RWPE2 (cell line): ENCODE measurements at regions not wholly inside any gene's neighbourhood (a gene's known extent, or its start where the extent isn't known, plus 50 kb on each side); places are given as distances from the start of the nearest gene placed in this dataset.

Experiments used
- ATAC-seq: fragments of 200-7000 bp; cut with Tn5 transposase; 3 replicates; pipeline ENCODE4 v1.9.1; 2021; ENCODE audit warnings: low read depth
- DNase-seq: peaks from one replicate; pipeline ENCODE4 v3.0.0-alpha.2; 2020; ENCODE audit warnings: low spot score
- H3K27ac ChIP-seq: fragments of 450-650 bp; 2 replicates; pipeline ENCODE4 v1.5.1; 2017; ENCODE audit warnings: mild to moderate bottlenecking; ENCODE audit not compliant: poor library complexity, severe bottlenecking
- H3K27me3 ChIP-seq: fragments of 250-450 bp; sonication (Bioruptor Pico); 2 replicates; pipeline ENCODE4 v1.5.1; 2021; ENCODE audit warnings: mild to moderate bottlenecking, moderate library complexity; ENCODE audit not compliant: insufficient read depth, poor library complexity, severe bottlenecking
- H3K36me3 ChIP-seq: fragments of 250-450 bp; sonication (Bioruptor Pico); 2 replicates; pipeline ENCODE4 v1.5.1; 2020; ENCODE audit warnings: low read depth, mild to moderate bottlenecking, moderate library complexity
- H3K4me1 ChIP-seq: fragments of 250-450 bp; sonication (Bioruptor Pico); 2 replicates; pipeline ENCODE4 v1.5.1; 2021; ENCODE audit warnings: mild to moderate bottlenecking, moderate library complexity; ENCODE audit not compliant: insufficient read depth, poor library complexity, severe bottlenecking
- H3K4me3 ChIP-seq: fragments of 250-450 bp; sonication (Bioruptor Pico); 2 replicates; pipeline ENCODE4 v1.5.1; 2021; ENCODE audit warnings: mild to moderate bottlenecking, moderate library complexity; ENCODE audit not compliant: severe bottlenecking
- H3K9me3 ChIP-seq: fragments of 250-450 bp; sonication (Bioruptor Pico); 2 replicates; pipeline ENCODE4 v1.5.1; 2021; ENCODE audit warnings: mild to moderate bottlenecking, moderate library complexity; ENCODE audit not compliant: severe bottlenecking
- TF ChIP-seq, protein P1 (sequence below): fragments of 450-650 bp; IDR thresholded peaks from one replicate; pipeline ENCODE4 v1.5.1; 2017; ENCODE audit warnings: mild to moderate bottlenecking, moderate library complexity; ENCODE audit not compliant: poor library complexity, severe bottlenecking

DNA sequence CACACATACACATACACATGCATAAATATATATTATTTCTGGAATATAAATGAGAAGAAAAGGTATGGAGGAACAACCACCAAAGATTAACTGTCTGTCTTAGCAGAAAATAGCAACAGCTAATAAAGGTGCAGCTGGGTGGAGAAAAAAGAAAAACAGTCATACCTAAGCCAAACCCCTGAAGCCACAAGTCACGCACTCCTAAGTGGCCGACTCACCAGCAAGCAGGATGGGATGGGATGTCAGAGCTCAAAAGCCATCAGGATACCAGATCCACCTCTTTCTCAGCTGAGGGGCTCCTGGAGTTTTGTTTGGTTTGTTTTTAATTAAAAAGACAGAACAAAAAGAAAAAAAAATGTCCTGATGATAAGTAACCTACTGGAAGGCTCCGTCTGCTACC, 64.7 kb upstream of the HIVEP3 start:
- H3K36me3 ChIP-seq: no peaks in the 10 kb centered on the region
- H3K9me3 ChIP-seq: no peaks in the 10 kb centered on the region
- H3K4me3 ChIP-seq: no peak overlapping the region
- DNase-seq: no peak
- no peaks in the 10 kb centered on the region for H3K27me3 ChIP-seq
- TF ChIP-seq, protein P1, sequence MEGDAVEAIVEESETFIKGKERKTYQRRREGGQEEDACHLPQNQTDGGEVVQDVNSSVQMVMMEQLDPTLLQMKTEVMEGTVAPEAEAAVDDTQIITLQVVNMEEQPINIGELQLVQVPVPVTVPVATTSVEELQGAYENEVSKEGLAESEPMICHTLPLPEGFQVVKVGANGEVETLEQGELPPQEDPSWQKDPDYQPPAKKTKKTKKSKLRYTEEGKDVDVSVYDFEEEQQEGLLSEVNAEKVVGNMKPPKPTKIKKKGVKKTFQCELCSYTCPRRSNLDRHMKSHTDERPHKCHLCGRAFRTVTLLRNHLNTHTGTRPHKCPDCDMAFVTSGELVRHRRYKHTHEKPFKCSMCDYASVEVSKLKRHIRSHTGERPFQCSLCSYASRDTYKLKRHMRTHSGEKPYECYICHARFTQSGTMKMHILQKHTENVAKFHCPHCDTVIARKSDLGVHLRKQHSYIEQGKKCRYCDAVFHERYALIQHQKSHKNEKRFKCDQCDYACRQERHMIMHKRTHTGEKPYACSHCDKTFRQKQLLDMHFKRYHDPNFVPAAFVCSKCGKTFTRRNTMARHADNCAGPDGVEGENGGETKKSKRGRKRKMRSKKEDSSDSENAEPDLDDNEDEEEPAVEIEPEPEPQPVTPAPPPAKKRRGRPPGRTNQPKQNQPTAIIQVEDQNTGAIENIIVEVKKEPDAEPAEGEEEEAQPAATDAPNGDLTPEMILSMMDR: no peak
- ATAC-seq: no peak
- H3K27ac ChIP-seq: no peak overlapping the region
- H3K4me1 ChIP-seq: peaks cover 7% of the 10 kb centered on the region

- ATAC-seq (no peak), DNase-seq (no peak)
- peaks cover 7% of the 10 kb centered on the region for H3K4me1 ChIP-seq
- TF ChIP-seq, protein P1: no peak
- H3K27ac ChIP-seq: no peak overlapping the region
- no peaks in the 10 kb centered on the region for H3K27me3 ChIP-seq
- H3K36me3 ChIP-seq: no peaks in the 10 kb centered on the region
- no peaks in the 10 kb centered on the region for H3K9me3 ChIP-seq
- no peak overlapping the region for H3K4me3 ChIP-seq
These were observed 63.1 kb upstream of the HIVEP3 start for GRCh38 chr1:41981796-41982195.

DNA sequence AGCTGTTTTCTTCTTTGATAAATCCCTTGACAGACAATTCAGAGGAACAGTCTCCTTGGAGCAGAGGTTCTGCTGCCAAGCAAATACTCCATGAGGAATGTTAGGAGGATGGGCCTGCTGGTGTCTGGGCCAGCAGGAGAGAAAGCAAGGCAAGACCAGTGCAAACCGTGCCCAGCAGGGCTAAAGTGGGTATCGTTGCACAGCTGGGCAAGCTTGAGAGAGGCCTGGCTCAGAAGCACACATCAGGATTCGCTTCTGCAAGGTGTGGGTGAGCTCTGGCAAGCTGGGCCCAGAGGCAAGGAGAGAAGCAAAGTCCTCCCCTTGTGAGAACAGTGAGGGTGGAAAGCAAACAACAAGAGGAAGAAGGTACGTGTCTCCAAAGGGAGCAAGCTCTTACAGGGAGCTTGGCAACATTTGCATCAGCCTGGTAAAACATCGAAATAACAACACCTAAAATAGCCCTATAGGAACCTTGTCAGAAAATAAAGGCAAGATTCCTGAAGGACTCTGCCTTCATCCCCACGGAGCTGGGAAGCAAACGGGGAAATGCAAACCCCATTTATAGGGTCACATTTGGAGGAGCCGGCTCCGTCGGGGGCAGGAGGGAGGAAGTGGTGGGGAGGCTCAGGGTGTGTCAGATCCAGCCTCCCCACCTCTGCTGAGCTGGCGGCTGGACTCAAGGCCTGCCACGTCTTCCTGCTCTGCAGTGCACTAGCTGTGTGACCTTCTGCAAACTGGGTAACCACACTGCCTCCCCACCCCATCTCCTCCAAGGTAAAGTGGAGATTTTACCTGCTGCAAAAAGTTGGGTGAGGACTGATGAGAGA, 62.3 kb upstream of the HIVEP3 start:
- peaks cover 7% of the 10 kb centered on the region for H3K4me1 ChIP-seq
- no peaks in the 10 kb centered on the region for H3K9me3 ChIP-seq
- no peak overlapping the region for H3K27ac ChIP-seq
- no peaks in the 10 kb centered on the region for H3K27me3 ChIP-seq
- H3K4me3 ChIP-seq: no peak overlapping the region
- no peaks in the 10 kb centered on the region for H3K36me3 ChIP-seq
- TF ChIP-seq, protein P1: no peak
- DNase-seq: no peak
- ATAC-seq: peak; percentile 46

DNA sequence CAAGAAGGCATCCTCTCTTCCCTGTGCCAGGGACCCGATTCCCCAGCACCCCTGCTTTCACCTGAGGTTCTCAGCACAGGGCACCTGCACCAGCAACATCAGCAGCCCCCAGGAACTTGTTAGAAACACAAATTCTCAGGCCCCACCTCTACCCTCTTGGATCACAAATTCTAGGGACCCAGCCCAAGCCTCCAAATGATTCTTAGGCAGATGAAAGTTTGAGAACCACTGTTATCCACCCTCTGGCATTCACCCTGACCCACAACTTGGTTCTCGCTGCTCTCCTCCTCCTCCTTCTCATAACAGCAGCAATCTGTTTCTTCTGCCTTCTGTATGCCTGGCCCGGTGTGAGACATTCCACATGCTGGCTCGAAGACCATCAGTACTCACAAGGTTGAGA, 60.3 kb upstream of the HIVEP3 start:
- Histone ChIP-seq H3K4me3 (no peak overlapping the region), H3K9me3 (no peaks in the 10 kb centered on the region), H3K4me1 (peaks cover 7% of the 10 kb centered on the region), H3K27me3 (no peaks in the 10 kb centered on the region), H3K36me3 (no peaks in the 10 kb centered on the region), H3K27ac (no peak overlapping the region)
- TF ChIP-seq, protein P1: no peak
- no peak for ATAC-seq
- no peak for DNase-seq

- DNase-seq (no peak), ATAC-seq (no peak)
- peaks cover 7% of the 10 kb centered on the region for H3K4me1 ChIP-seq
- H3K4me3 ChIP-seq: no peak overlapping the region
- H3K36me3 ChIP-seq: no peaks in the 10 kb centered on the region
- no peak overlapping the region for H3K27ac ChIP-seq
- no peaks in the 10 kb centered on the region for H3K27me3 ChIP-seq
- H3K9me3 ChIP-seq: no peaks in the 10 kb centered on the region
- TF ChIP-seq, protein P1: no peak
These were observed 58.6 kb upstream of the HIVEP3 start for GRCh38 chr1:41977326-41977725.
